ENCODE measurements at regions not wholly inside any gene's neighbourhood (a gene's known extent, or its start where the extent isn't known, plus 50 kb on each side); places are given as distances from the start of the nearest gene placed in this dataset.
"Not testable (repeated sequence)": the region's sequence is repeated elsewhere in the genome, so short reads cannot be mapped to it uniquely, and the experiment has no call there.

- DNase-seq, result no peak
Observed at GRCh38 chr1:148385371-148386030, 97.6 kb downstream of the PPIAL4G start.

- DNase-seq, result no peak
Observed at GRCh38 chr1:148383966-148384365, 99.1 kb downstream of the PPIAL4G start.

GRCh38 chr1:148379697-148380096 is 103.4 kb downstream of the PPIAL4G start:
- no peak for DNase-seq

- no peak for DNase-seq
Observed at GRCh38 chr1:148379170-148379500, 104.0 kb downstream of the PPIAL4G start.

GRCh38 chr1:148377992-148378391 is 105.1 kb downstream of the PPIAL4G start:
- not testable (repeated sequence) for DNase-seq

- not testable (repeated sequence) for DNase-seq
Observed at GRCh38 chr1:148377045-148377444, 106.1 kb downstream of the PPIAL4G start.

- no peak for DNase-seq
Observed at GRCh38 chr1:148374101-148374500, 109.0 kb downstream of the PPIAL4G start.

- no peak for DNase-seq
Observed at GRCh38 chr1:148373192-148373925, 109.7 kb downstream of the PPIAL4G start.

- DNase-seq, result no peak
Observed at GRCh38 chr1:148372731-148373130, 110.4 kb downstream of the PPIAL4G start.

- not testable (repeated sequence) for DNase-seq
Observed at GRCh38 chr1:148372051-148372726, 110.9 kb downstream of the PPIAL4G start.

GRCh38 chr1:148371551-148371994 is 111.5 kb downstream of the PPIAL4G start:
- peak; percentile 78 for DNase-seq

GRCh38 chr1:148370661-148371060 is 112.4 kb downstream of the PPIAL4G start:
- DNase-seq, result not testable (repeated sequence)

GRCh38 chr1:148367596-148367995 is 115.5 kb downstream of the PPIAL4G start:
- no peak for DNase-seq

- not testable (repeated sequence) for DNase-seq
Observed at GRCh38 chr1:148366136-148366753, 116.9 kb downstream of the PPIAL4G start.

- not testable (repeated sequence) for DNase-seq
Observed at GRCh38 chr1:148365151-148365550, 118.0 kb downstream of the PPIAL4G start.

- not testable (repeated sequence) for DNase-seq
Observed at GRCh38 chr1:148363979-148364378, 119.1 kb downstream of the PPIAL4G start.

GRCh38 chr1:148363439-148363810 is 119.7 kb downstream of the PPIAL4G start:
- DNase-seq, result no peak

- DNase-seq, result no peak
Observed at GRCh38 chr1:148362626-148363438, 120.3 kb downstream of the PPIAL4G start.

GRCh38 chr1:148362216-148362611 is 120.9 kb downstream of the PPIAL4G start:
- no peak for DNase-seq

- DNase-seq, result not testable (repeated sequence)
Observed at GRCh38 chr1:148361427-148362215, 121.5 kb downstream of the PPIAL4G start.

GRCh38 chr1:148357037-148357436 is 126.1 kb downstream of the PPIAL4G start:
- DNase-seq, result no peak

- no peak for DNase-seq
Observed at GRCh38 chr1:148355976-148356375, 127.1 kb downstream of the PPIAL4G start.

Data from right forelimb (tissue), 1 donor.